ENCODE measurements at regions not wholly inside any gene's neighbourhood (a gene's known extent, or its start where the extent isn't known, plus 50 kb on each side); places are given as distances from the start of the nearest gene placed in this dataset.

- no peaks in the 10 kb centered on the region for H3K36me3 ChIP-seq (replicated peaks in 1 of 2; ENCODE audit: control insufficient read depth in 1 of 2, insufficient read depth in 2 of 2, low read length in 2 of 2)
- Mint-ChIP-seq H3K4me3 (no peak overlapping the region), H3K36me3 (no peaks in the 10 kb centered on the region), H3K27ac (no peak overlapping the region), H3K9me3 (peaks cover 0 to 9% (median 1%) of the 10 kb centered on the region in 7 donors), H3K27me3 (ENCODE audit: low read depth in 3 of 3) (peaks cover 4 to 6% (median 5%) of the 10 kb centered on the region in 3 donors), H3K4me1 (no peaks in the 10 kb centered on the region)
- intact Hi-C loops (cut with micrococcal nuclease): no loop called here
- H3K4me2 ChIP-seq (replicated peaks; ENCODE audit: extremely low read depth, low read length, poor library complexity, severe bottlenecking): no peak overlapping the region
- no peaks in the 10 kb centered on the region for H3K9me3 ChIP-seq (replicated peaks in 1 of 2; ENCODE audit: control insufficient read depth in 1 of 2, insufficient read depth in 1 of 2, low read length in 2 of 2)
- WGBS (ENCODE audit: insufficient coverage): 100% methylated on average over 1 of the region's 2 CpGs
- no peaks in the 10 kb centered on the region for H3K4me1 ChIP-seq (ENCODE audit: control insufficient read depth in 1 of 2, insufficient read depth in 2 of 2, low read length in 2 of 2)
- no peak for TF ChIP-seq CTCF (IDR thresholded peaks at IDR 0.05)
- H3K4me3 ChIP-seq (replicated peaks in 1 of 3; ENCODE audit: low read depth in 2 of 3, low read length in 3 of 3): no peak overlapping the region
- H3K27me3 ChIP-seq (ENCODE audit: control insufficient read depth in 2 of 2, insufficient read depth in 2 of 2, low read length in 2 of 2): no peaks in the 10 kb centered on the region
- no peak overlapping the region for H3K27ac ChIP-seq (ENCODE audit: low read depth in 1 of 2, low read length in 2 of 2)
- H3K79me2 ChIP-seq (ENCODE audit: insufficient read depth, low read length): no peaks in the 10 kb centered on the region
- no peak overlapping the region for H2AFZ ChIP-seq (ENCODE audit: insufficient read depth, low read depth, low read length, poor library complexity, severe bottlenecking)
- no peak for DNase-seq
- no peak overlapping the region for H3K9ac ChIP-seq (ENCODE audit: insufficient read depth, low read length, poor library complexity, severe bottlenecking)
- H4K20me1 ChIP-seq (ENCODE audit: insufficient read depth, low read length): no peaks in the 10 kb centered on the region
Observed at GRCh38 chr1:55402671-55403464, 187.7 kb upstream of the USP24 start.

GRCh38 chr1:55402142-55402541, 187.0 kb upstream of the USP24 start:
- DNase-seq: no peak
- Histone ChIP-seq H3K4me3 (replicated peaks in 1 of 3; ENCODE audit: low read depth in 2 of 3, low read length in 3 of 3) (no peak overlapping the region), H3K4me2 (replicated peaks; ENCODE audit: extremely low read depth, low read length, poor library complexity, severe bottlenecking) (no peak overlapping the region), H3K79me2 (ENCODE audit: insufficient read depth, low read length) (no peaks in the 10 kb centered on the region), H3K9me3 (replicated peaks in 1 of 2; ENCODE audit: control insufficient read depth in 1 of 2, insufficient read depth in 1 of 2, low read length in 2 of 2) (no peaks in the 10 kb centered on the region), H4K20me1 (ENCODE audit: insufficient read depth, low read length) (no peaks in the 10 kb centered on the region), H3K27ac (ENCODE audit: low read depth in 1 of 2, low read length in 2 of 2) (no peak overlapping the region), H3K4me1 (ENCODE audit: control insufficient read depth in 1 of 2, insufficient read depth in 2 of 2, low read length in 2 of 2) (no peaks in the 10 kb centered on the region), H3K9ac (ENCODE audit: insufficient read depth, low read length, poor library complexity, severe bottlenecking) (no peak overlapping the region), H3K36me3 (replicated peaks in 1 of 2; ENCODE audit: control insufficient read depth in 1 of 2, insufficient read depth in 2 of 2, low read length in 2 of 2) (no peaks in the 10 kb centered on the region), H3K27me3 (ENCODE audit: control insufficient read depth in 2 of 2, insufficient read depth in 2 of 2, low read length in 2 of 2) (no peaks in the 10 kb centered on the region), H2AFZ (ENCODE audit: insufficient read depth, low read depth, low read length, poor library complexity, severe bottlenecking) (no peak overlapping the region)
- Mint-ChIP-seq H3K4me1 (no peaks in the 10 kb centered on the region), H3K9me3 (peaks cover 0 to 9% (median 1%) of the 10 kb centered on the region in 7 donors), H3K36me3 (no peaks in the 10 kb centered on the region), H3K27ac (no peak overlapping the region), H3K27me3 (ENCODE audit: low read depth in 3 of 3) (peaks cover 4 to 6% (median 5%) of the 10 kb centered on the region in 3 donors), H3K4me3 (no peak overlapping the region)
- TF ChIP-seq CTCF (IDR thresholded peaks at IDR 0.05): no peak
- intact Hi-C loops (cut with micrococcal nuclease): no loop called here
- WGBS (ENCODE audit: insufficient coverage): no CpG with 5 or more reads among the region's 3 CpGs

Data from CD14-positive monocyte (primary cell).